OCI-LY7 (cell line): ENCODE measurements at regions not wholly inside any gene's neighbourhood (a gene's known extent, or its start where the extent isn't known, plus 50 kb on each side); places are given as distances from the start of the nearest gene placed in this dataset.

Experiments
- CTCF ChIP-seq: fragments of 200-600 bp; sonication (generic); conservative IDR thresholded peaks from 2 replicates; pipeline ENCODE4 v1.5.1; 2014; ENCODE audit warnings: mild to moderate bottlenecking, antibody characterized with exemption, low read length, moderate library complexity, mixed read lengths
- EZH2phosphoT487 ChIP-seq: fragments of 200-600 bp; sonication (generic); IDR thresholded peaks from 2 replicates; pipeline ENCODE4 v1.6.1; 2018; ENCODE audit warnings: low read depth, borderline replicate concordance, mild to moderate bottlenecking, mixed run types, antibody characterized with exemption, low read length, moderate library complexity, mixed read lengths

GRCh38 chr6:143621876-143622605 is 55.7 kb upstream of the PHACTR2 start:
- TF ChIP-seq CTCF (no peak), EZH2phosphoT487 (no peak)
